ENCODE measurements at regions not wholly inside any gene's neighbourhood (a gene's known extent, or its start where the extent isn't known, plus 50 kb on each side); places are given as distances from the start of the nearest gene placed in this dataset.

DNA sequence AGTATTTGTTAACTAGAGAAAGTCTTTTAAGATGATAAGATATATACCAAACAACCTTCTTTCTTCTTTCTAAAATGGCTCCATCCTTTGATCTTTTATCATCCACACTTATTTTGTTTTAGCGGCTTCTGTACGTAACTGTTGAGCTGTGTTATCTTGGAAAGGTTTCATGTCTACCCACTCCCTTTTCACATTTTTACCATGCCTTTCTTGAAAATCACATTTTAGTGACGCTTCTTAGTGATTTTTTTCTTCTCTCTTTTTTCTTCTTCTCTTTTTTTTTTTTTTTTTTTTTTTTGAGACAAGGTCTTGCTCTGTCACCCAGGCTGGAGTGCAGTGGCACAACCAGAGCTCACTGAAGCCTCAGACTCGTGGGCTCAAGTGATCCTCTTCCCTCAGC is 135.1 kb downstream of the CHIC2 start:
- no peak for TF ChIP-seq GATA2 (IDR thresholded peaks at IDR 0.05; ENCODE audit: low read depth, low read length)
- no peak for TF ChIP-seq GATA3 (IDR thresholded peaks at IDR 0.05; ENCODE audit: low read depth, low read length)

DNA sequence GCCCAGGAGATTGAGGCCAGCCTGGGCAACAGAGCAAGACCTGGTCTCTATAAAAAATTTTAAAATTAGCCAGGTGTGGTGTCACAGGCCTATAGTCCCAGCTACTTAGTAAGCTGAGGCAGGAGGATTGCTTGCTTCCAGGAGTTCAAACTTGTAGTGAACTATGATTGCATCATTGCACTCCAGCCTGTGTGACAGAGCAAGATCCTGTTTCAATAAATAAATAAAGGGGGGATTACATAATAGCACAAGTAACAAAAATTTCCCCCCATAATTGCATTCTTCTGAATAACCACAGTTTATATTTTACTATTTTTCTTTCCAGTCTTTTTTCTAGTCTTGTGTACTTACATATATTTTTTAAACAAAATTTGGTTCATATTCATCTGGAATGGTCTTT is 135.6 kb downstream of the CHIC2 start:
- TF ChIP-seq GATA2 (IDR thresholded peaks at IDR 0.05; ENCODE audit: low read depth, low read length) = no peak
- no peak for TF ChIP-seq GATA3 (IDR thresholded peaks at IDR 0.05; ENCODE audit: low read depth, low read length)

DNA sequence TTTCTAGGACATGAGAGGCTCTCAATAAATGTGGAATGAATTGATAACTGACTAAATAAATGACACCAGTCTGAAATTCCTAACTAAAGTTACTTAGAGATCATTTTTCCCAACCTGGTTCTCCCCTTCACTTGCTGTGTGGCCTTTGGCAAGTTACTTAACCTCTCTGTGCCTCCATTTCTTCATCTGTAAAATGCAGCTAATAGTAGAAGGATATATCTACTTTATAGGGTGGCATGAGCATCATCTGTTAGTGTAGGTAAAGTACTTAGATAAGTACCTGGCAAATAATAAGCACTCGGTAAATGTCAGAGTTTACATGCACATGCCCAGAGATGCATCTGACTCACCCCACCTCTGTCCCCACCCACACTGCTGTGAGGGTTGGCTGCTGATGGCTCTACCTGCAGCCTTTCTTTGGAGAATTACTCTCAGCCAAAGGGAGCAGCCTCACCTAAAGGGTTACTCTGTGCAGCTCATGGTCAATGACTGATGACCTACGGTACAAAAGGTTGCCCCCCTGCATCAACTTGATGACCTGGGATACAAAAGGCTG is 139.3 kb downstream of the CHIC2 start:
- TF ChIP-seq GATA2 (IDR thresholded peaks at IDR 0.05; ENCODE audit: low read depth, low read length) (no peak), GATA3 (IDR thresholded peaks at IDR 0.05; ENCODE audit: low read depth, low read length) (no peak)

DNA sequence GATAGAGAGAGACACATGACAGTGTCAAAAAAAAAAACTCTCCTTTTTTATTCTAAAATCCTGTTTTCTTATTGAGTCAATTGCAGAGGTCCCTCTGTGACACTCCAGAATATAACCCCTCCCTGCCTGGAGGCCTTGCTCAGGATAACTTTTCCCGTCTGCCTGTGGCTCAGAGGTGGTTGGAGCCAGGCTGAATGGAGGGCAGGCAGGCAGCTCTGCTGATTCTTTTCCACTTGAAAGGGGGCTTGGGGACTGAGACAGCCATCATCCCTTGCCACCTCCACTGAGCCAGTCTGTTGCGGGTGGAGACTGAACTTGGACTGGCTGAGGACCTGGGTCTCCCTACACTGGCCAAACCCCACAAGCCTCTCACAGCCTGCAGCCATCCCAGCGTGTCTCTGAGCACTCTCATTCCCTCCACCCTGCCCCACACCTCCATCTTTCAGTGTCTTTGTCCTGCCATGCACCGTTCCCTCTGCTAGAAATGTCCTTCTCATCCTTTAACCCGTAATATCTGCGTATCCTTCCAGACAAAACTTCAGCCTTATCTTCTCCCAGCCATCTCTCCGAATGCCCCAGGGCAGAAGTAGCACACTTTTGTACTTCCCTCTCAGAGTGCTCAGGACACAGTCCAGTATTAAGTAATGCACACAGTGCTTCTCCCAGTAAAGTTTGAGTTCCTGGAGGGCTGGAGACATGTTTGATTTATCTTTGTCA is 139.9 kb downstream of the CHIC2 start:
- TF ChIP-seq GATA3 (IDR thresholded peaks at IDR 0.05; ENCODE audit: low read depth, low read length) (no peak), GATA2 (IDR thresholded peaks at IDR 0.05; ENCODE audit: low read depth, low read length) (no peak)

- no peak for TF ChIP-seq GATA2 (IDR thresholded peaks at IDR 0.05; ENCODE audit: low read depth, low read length)
- TF ChIP-seq GATA3 (IDR thresholded peaks at IDR 0.05; ENCODE audit: low read depth, low read length) = no peak
Measured at GRCh38 chr4:53923921-53924320, 140.5 kb downstream of the CHIC2 start.

DNA sequence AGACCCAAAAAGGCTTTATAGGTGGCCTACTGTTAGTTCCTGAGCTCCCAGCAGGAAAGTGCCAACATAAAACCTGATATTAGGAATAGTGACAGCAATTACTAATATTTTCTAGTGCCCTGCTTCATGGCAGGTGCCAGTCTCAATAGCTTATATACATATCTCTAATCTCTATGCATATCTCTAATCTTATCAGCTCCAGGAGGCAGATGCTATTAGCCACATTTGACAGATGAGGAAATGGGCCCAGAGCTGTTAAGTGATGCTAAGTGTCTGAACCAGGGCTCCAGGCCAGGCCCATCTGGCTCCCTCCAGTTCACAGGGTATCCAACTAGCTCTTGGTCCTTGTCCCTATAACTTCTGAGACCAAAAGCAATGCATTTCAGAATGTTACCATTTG is 142.5 kb downstream of the CHIC2 start:
- peak; percentile 84 for TF ChIP-seq GATA2 (IDR thresholded peaks at IDR 0.05; ENCODE audit: low read depth, low read length)
- TF ChIP-seq GATA3 (IDR thresholded peaks at IDR 0.05; ENCODE audit: low read depth, low read length) = peak; percentile 78

- TF ChIP-seq GATA3 (IDR thresholded peaks at IDR 0.05; ENCODE audit: low read depth, low read length) = no peak
- no peak for TF ChIP-seq GATA2 (IDR thresholded peaks at IDR 0.05; ENCODE audit: low read depth, low read length)
Measured at GRCh38 chr4:53920883-53921282, 143.5 kb downstream of the CHIC2 start.

GRCh38 chr4:53920116-53920515 is 144.3 kb downstream of the CHIC2 start:
- TF ChIP-seq GATA3 (IDR thresholded peaks at IDR 0.05; ENCODE audit: low read depth, low read length) (no peak), GATA2 (IDR thresholded peaks at IDR 0.05; ENCODE audit: low read depth, low read length) (no peak)

- TF ChIP-seq GATA2 (IDR thresholded peaks at IDR 0.05; ENCODE audit: low read depth, low read length) = no peak
- no peak for TF ChIP-seq GATA3 (IDR thresholded peaks at IDR 0.05; ENCODE audit: low read depth, low read length)
Measured at GRCh38 chr4:53919535-53919934, 144.9 kb downstream of the CHIC2 start.

GRCh38 chr4:53917729-53918128 is 146.7 kb downstream of the CHIC2 start:
- no peak for TF ChIP-seq GATA3 (IDR thresholded peaks at IDR 0.05; ENCODE audit: low read depth, low read length)
- TF ChIP-seq GATA2 (IDR thresholded peaks at IDR 0.05; ENCODE audit: low read depth, low read length) = no peak

GRCh38 chr4:53916431-53916889 is 147.9 kb downstream of the CHIC2 start:
- TF ChIP-seq GATA2 (IDR thresholded peaks at IDR 0.05; ENCODE audit: low read depth, low read length) (no peak), GATA3 (IDR thresholded peaks at IDR 0.05; ENCODE audit: low read depth, low read length) (no peak)

GRCh38 chr4:53914313-53915016 is 149.9 kb downstream of the CHIC2 start:
- TF ChIP-seq GATA2 (IDR thresholded peaks at IDR 0.05; ENCODE audit: low read depth, low read length) (peak; percentile 50), GATA3 (IDR thresholded peaks at IDR 0.05; ENCODE audit: low read depth, low read length) (0 out of 2 replicates have a peak, but pooled peaks have one; percentile 35)

GRCh38 chr4:53913771-53914170 is 150.6 kb downstream of the CHIC2 start:
- no peak for TF ChIP-seq GATA3 (IDR thresholded peaks at IDR 0.05; ENCODE audit: low read depth, low read length)
- TF ChIP-seq GATA2 (IDR thresholded peaks at IDR 0.05; ENCODE audit: low read depth, low read length) = no peak

DNA sequence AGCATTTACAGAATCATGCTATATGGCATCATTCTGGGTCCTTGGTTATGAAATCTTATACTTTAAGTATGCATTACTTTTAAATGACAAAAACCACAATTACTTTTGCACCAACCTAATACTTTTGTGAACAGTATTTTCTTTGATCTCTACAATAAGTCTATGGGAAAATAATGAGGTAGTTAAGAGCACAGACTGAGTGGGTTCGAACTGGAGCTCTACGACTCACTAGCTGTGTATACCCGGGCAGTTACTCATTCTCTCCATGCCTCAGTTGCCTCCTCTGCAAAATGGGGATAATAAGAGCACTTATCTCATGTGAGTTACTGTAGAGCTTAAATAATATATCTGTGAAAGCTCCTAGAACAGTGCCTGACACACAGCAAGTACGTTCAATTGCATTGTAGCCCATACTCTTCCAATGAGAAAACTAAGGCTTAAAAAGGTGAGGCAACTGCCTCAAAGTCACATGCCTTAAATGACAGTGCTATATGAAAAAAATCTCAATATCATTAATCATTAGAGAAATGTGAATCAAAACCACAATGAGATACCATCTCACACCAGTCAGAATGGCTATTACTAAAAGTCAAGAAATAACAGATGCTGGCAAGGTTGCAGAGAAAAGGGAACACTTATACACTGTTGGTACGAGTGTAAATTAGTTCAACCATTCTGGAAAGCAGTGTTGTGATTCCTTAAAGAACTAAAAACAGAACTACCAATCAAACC is 151.5 kb downstream of the CHIC2 start:
- no peak for TF ChIP-seq GATA2 (IDR thresholded peaks at IDR 0.05; ENCODE audit: low read depth, low read length)
- no peak for TF ChIP-seq GATA3 (IDR thresholded peaks at IDR 0.05; ENCODE audit: low read depth, low read length)
